Neuron (in vitro differentiated cells): ENCODE measurements at regions not wholly inside any gene's neighbourhood (a gene's known extent, or its start where the extent isn't known, plus 50 kb on each side); places are given as distances from the start of the nearest gene placed in this dataset.
A peak's percentile ranks its signal among the peaks of the same experiment; 100 is the strongest.

ENCODE experiments used
- H2AFZ ChIP-seq: one replicate; pipeline ENCODE4 v1.6.1; 2013; ENCODE audit warnings: low read depth, mild to moderate bottlenecking, inconsistent platforms, low read length, moderate library complexity
- H3K27me3 ChIP-seq: one replicate; pipeline ENCODE4 v1.6.1; 2013; ENCODE audit warnings: low read length; ENCODE audit not compliant: insufficient read depth
- H3K36me3 ChIP-seq: one replicate; pipeline ENCODE4 v1.6.1; 2013; ENCODE audit warnings: low read length; ENCODE audit not compliant: insufficient read depth
- H3K4me1 ChIP-seq: one replicate; pipeline ENCODE4 v1.6.1; 2013; ENCODE audit warnings: low read length; ENCODE audit not compliant: insufficient read depth
- H3K4me3 ChIP-seq: 2 replicates; pipeline ENCODE4 v1.5.1; 2013; ENCODE audit warnings: mild to moderate bottlenecking, low read length, moderate library complexity
- H3K9me3 ChIP-seq: one replicate; pipeline ENCODE4 v1.6.1; 2013; ENCODE audit warnings: low read length

DNA sequence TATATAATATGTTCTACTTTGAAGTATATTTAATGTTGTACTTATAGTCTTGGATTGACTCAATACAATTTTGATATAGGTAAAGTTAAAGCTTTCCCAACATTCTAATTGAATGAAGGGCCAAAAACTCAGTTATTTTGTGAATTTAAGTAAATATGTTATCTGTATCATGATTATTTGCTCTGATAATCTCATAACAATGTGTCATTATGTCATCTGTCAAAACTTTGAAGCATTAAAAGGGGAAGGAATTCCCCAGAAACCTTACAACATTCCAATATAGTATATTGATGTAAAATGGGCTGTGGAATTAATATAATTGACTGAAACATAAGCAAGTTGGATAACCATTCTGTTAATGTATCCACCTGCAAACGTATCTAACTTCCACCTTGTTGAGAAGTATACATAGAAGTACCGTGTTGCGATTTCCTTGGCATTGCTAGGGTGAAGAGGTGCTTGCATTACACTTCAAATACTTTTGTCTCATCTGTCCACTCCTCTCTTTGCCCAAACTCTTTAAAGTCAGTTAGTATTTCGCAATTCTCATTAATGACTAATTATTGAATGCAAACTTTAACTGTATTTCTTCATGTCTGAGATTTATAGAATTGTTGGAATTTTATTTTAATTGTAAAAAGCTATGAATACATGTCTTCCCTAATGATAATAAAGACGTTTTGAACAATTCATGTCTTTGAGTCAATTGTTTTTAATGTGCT is 1982.1 kb upstream of the ADGRL3 start:
- no peaks in the 10 kb centered on the region for H3K9me3 ChIP-seq
- no peak overlapping the region for H3K4me3 ChIP-seq
- H2AFZ ChIP-seq, result no peak overlapping the region
- no peaks in the 10 kb centered on the region for H3K36me3 ChIP-seq
- no peaks in the 10 kb centered on the region for H3K27me3 ChIP-seq
- no peaks in the 10 kb centered on the region for H3K4me1 ChIP-seq

DNA sequence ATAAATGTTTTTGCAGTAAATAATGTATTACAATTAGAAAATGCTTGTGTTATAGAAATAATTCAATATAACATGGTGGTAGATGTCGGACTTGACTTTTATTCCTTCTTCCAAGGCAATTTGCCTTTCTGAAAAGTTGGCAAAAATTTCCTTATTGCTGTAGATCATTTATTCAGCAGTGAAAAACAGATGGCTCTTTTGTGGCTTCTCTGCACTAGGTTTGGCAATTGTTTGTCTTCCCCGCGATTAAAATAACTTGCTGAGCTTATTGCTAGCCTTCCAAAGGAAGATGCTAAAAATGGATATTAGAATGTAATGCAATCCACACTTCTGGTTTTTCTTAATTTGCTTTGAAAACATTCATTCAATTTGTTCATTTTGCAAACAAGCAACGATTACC is 1977.9 kb upstream of the ADGRL3 start:
- Histone ChIP-seq H3K4me3 (no peak overlapping the region), H3K36me3 (no peaks in the 10 kb centered on the region), H2AFZ (no peak overlapping the region), H3K27me3 (no peaks in the 10 kb centered on the region), H3K4me1 (no peaks in the 10 kb centered on the region), H3K9me3 (no peaks in the 10 kb centered on the region)

DNA sequence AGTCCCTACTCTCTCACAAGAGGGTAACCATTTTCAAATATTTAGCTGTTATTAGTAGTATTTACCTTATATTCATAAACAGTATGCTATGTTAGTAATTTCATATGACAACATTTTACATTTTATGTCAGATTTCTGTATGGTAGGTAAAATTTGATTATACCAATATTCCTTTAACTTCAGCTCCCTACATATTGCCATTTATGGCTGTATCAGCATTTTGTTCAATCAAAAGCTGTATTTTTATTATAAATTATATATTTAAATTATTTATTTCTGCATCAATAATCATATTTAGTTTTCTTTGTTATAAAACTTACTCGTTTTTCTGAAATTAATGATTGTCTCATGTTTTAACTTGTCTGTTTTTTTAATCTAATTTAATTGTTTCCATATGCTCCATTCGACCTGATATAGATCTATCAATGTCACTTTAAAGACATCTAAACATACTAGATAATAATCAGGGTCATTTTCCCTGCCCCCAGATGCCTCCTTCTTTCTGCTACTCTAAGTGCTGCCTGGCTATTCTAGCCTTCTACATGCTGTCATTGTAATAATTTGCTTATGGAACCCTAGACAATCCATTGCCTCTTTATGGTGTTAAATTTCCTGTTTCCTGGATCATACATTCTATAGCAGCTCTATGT is 1976.7 kb upstream of the ADGRL3 start:
- H3K4me3 ChIP-seq, result no peak overlapping the region
- H3K9me3 ChIP-seq, result no peaks in the 10 kb centered on the region
- H3K27me3 ChIP-seq, result no peaks in the 10 kb centered on the region
- H3K36me3 ChIP-seq, result no peaks in the 10 kb centered on the region
- no peak overlapping the region for H2AFZ ChIP-seq
- H3K4me1 ChIP-seq, result no peaks in the 10 kb centered on the region

DNA sequence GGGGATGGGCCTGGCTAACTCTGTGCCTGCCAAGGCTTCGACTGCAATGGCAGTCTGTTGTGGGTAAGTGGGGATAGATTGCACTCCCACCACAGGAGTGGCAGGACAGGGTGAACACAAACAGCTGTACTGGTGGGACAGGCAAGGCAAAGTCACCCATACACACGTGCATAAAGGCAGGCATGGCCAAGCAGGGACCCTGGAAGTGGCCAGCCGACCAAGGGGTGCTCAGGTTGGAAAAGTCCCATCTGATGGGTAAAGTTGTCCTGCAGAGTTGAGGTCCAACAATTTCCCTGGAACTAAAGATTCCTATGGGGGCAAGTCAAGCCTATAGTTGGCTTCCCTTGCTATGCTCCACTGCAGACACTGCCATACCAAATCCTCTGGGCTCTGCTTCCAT is 1961.9 kb upstream of the ADGRL3 start:
- H3K36me3 ChIP-seq, result no peaks in the 10 kb centered on the region
- peaks cover 9% of the 10 kb centered on the region for H3K4me1 ChIP-seq
- H3K27me3 ChIP-seq, result no peaks in the 10 kb centered on the region
- no peak overlapping the region for H2AFZ ChIP-seq
- no peak overlapping the region for H3K4me3 ChIP-seq
- H3K9me3 ChIP-seq, result no peaks in the 10 kb centered on the region

- no peaks in the 10 kb centered on the region for H3K9me3 ChIP-seq
- H3K27me3 ChIP-seq, result no peaks in the 10 kb centered on the region
- H3K4me1 ChIP-seq, result peaks cover 9% of the 10 kb centered on the region
- H2AFZ ChIP-seq, result peak overlapping the region; percentile 17
- H3K4me3 ChIP-seq, result no peak overlapping the region
- no peaks in the 10 kb centered on the region for H3K36me3 ChIP-seq
These were observed 1960.1 kb upstream of the ADGRL3 start for GRCh38 chr4:59240011-59240410.

DNA sequence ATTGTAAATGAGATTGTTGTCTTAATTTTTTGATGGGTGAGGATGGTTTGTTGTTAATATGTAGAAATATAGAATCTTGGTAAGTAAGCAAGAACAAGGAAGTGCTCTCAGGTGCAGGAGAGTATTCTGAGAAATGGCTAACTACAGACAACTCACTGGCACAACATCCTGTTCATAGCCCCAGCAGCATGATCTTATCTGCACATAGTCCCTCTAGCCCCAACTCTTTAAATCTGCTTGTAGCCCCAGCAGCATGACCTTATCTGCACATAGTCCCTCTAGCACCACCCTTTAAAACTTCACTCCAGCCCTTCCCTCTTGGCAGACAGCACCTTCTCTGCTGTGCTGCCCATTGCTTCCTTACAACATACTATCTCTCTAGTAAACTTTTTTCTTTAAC is 1957.1 kb upstream of the ADGRL3 start:
- no peaks in the 10 kb centered on the region for H3K36me3 ChIP-seq
- H3K9me3 ChIP-seq, result no peaks in the 10 kb centered on the region
- no peaks in the 10 kb centered on the region for H3K27me3 ChIP-seq
- peaks cover 9% of the 10 kb centered on the region for H3K4me1 ChIP-seq
- H3K4me3 ChIP-seq, result no peak overlapping the region
- no peak overlapping the region for H2AFZ ChIP-seq

DNA sequence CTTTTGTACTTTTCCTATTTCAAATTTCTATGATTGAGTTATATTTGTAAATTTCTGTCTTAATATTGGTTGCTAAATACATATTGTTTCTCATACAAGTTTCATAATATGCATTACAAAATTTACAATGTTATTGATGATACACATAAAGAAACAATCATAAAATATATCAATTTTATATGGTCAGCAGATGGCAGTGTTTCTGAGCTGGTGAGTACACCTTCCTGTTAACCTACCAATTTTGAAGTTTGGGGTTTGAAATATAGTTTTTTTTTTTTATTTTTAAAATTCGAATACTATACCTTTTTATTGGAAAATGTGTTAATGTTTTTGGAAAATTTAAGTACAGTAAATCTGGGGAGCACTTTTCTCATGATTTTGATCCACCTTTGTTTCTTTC is 1953.1 kb upstream of the ADGRL3 start:
- H2AFZ ChIP-seq, result no peak overlapping the region
- H3K4me1 ChIP-seq, result no peaks in the 10 kb centered on the region
- no peaks in the 10 kb centered on the region for H3K27me3 ChIP-seq
- no peaks in the 10 kb centered on the region for H3K36me3 ChIP-seq
- H3K9me3 ChIP-seq, result no peaks in the 10 kb centered on the region
- H3K4me3 ChIP-seq, result no peak overlapping the region

- no peaks in the 10 kb centered on the region for H3K27me3 ChIP-seq
- H3K4me3 ChIP-seq, result no peak overlapping the region
- no peaks in the 10 kb centered on the region for H3K36me3 ChIP-seq
- H3K9me3 ChIP-seq, result no peaks in the 10 kb centered on the region
- no peak overlapping the region for H2AFZ ChIP-seq
- no peaks in the 10 kb centered on the region for H3K4me1 ChIP-seq
These were observed 1951.8 kb upstream of the ADGRL3 start for GRCh38 chr4:59248313-59248712.

- H3K27me3 ChIP-seq, result no peaks in the 10 kb centered on the region
- H3K4me3 ChIP-seq, result no peak overlapping the region
- H3K9me3 ChIP-seq, result no peaks in the 10 kb centered on the region
- H2AFZ ChIP-seq, result no peak overlapping the region
- no peaks in the 10 kb centered on the region for H3K36me3 ChIP-seq
- no peaks in the 10 kb centered on the region for H3K4me1 ChIP-seq
These were observed 1951.0 kb upstream of the ADGRL3 start for GRCh38 chr4:59249110-59249509.

DNA sequence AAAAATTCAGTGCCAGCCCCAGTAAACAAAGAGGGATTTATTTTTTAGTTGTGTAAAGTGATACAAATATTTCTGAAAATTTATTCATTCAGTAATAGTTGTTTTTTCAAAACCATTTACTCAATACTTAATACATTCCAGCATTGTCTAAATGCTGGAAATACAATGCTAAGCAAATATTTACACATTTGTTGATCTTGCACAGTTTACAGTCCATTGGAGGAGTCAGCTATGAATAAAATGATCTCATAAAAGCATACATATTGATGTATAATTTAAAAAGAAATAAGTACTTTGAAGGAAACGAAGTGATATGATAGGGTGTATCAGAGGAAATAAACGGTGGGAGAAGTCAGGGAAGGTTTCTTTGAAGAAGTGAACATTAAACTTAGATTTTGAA is 1942.1 kb upstream of the ADGRL3 start:
- Histone ChIP-seq H3K9me3 (no peaks in the 10 kb centered on the region), H3K36me3 (no peaks in the 10 kb centered on the region), H3K4me3 (no peak overlapping the region), H3K27me3 (no peaks in the 10 kb centered on the region), H2AFZ (no peak overlapping the region), H3K4me1 (no peaks in the 10 kb centered on the region)

GRCh38 chr4:59307609-59308008 is 1892.5 kb upstream of the ADGRL3 start:
- H2AFZ ChIP-seq, result no peak overlapping the region
- H3K36me3 ChIP-seq, result no peaks in the 10 kb centered on the region
- H3K27me3 ChIP-seq, result no peaks in the 10 kb centered on the region
- peaks cover 4% of the 10 kb centered on the region for H3K4me1 ChIP-seq
- no peak overlapping the region for H3K4me3 ChIP-seq
- no peaks in the 10 kb centered on the region for H3K9me3 ChIP-seq

DNA sequence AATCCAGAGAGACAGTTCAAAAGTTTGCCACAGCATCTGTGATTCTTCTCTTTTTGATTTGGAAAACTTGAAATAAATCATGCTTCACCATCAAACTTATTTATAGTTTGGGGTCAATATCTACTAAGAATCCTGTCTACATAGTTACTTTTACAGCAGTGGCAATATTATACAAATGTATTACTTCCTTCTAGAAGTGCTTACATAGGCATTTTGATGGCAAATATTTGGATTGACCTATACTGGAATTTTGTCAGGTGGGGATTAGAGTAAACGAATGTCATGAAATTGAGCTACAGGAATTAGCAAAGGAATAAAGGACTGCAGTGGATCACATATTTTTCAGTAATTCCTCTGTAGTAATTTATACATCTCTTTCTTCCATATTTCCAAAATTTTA is 1885.5 kb upstream of the ADGRL3 start:
- no peaks in the 10 kb centered on the region for H3K9me3 ChIP-seq
- H3K27me3 ChIP-seq, result no peaks in the 10 kb centered on the region
- no peak overlapping the region for H2AFZ ChIP-seq
- no peaks in the 10 kb centered on the region for H3K36me3 ChIP-seq
- H3K4me3 ChIP-seq, result no peak overlapping the region
- H3K4me1 ChIP-seq, result no peaks in the 10 kb centered on the region

GRCh38 chr4:59339631-59340030 is 1860.5 kb upstream of the ADGRL3 start:
- Histone ChIP-seq H3K27me3 (no peaks in the 10 kb centered on the region), H3K36me3 (no peaks in the 10 kb centered on the region), H2AFZ (no peak overlapping the region), H3K9me3 (no peaks in the 10 kb centered on the region), H3K4me1 (peaks cover 7% of the 10 kb centered on the region), H3K4me3 (no peak overlapping the region)

DNA sequence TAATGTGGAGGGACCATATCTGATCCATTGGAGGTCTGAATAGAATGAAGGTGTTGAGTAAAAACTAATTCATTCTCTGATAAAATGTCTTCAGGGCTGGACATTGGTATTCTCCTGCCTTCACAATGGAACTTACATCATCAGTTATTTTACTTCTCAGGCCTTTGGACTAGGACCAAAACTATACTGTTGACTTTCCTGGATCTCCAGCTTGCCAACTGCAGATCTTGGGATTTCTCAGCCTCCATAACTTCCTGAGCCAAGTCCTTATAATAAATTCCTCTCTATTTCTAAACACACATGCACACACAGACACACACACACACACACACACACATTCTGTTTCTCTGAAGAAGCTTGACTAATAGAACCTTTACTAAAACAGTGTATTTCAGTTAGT is 1858.6 kb upstream of the ADGRL3 start:
- Histone ChIP-seq H3K4me3 (no peak overlapping the region), H3K4me1 (peaks cover 7% of the 10 kb centered on the region), H3K27me3 (no peaks in the 10 kb centered on the region), H3K9me3 (no peaks in the 10 kb centered on the region), H2AFZ (no peak overlapping the region), H3K36me3 (no peaks in the 10 kb centered on the region)
